B cell (primary cell): ENCODE measurements at regions not wholly inside any gene's neighbourhood (a gene's known extent, or its start where the extent isn't known, plus 50 kb on each side); places are given as distances from the start of the nearest gene placed in this dataset.

ENCODE experiments used
- ATAC-seq: fragments of 200-7000 bp; cut with Tn5 transposase; one replicate; pipeline ENCODE4 v1.10.0; 2021; ENCODE audit warnings: low read depth, mild to moderate bottlenecking, moderate number of reproducible peaks, moderate library complexity
- CTCF ChIA-PET: fragments of 350-600 bp; sonication (Branson Sonifier 250); formaldehyde crosslinking; loops from one replicate; lab custom pipeline; 2021; ENCODE audit warnings: antibody characterized with exemption, inconsistent platforms; lab: Charles Lee
- POLR2A ChIA-PET: fragments of 350-600 bp; sonication (Branson Sonifier 250); formaldehyde crosslinking; loops from one replicate; lab custom pipeline; 2021; ENCODE audit warnings: antibody characterized with exemption; lab: Charles Lee
- DNase-seq: peaks from one replicate; pipeline ENCODE4 v3.0.0; 2013
- H2AFZ ChIP-seq: 2 replicates; pipeline ENCODE4 v1.6.1; 2012; ENCODE audit warnings: mild to moderate bottlenecking, low read depth, low read length; ENCODE audit not compliant: insufficient read depth, poor library complexity, severe bottlenecking
- H3K27ac ChIP-seq, 2 donors: 1 replicate in 1 of 2; 2 replicates in 1 of 2; pipeline ENCODE4 v1.5.1; 2012 to 2013; ENCODE audit warnings: low read length in 2 of 2, mild to moderate bottlenecking in 2 of 2, moderate library complexity in 1 of 2
- H3K27me3 ChIP-seq, 4 experiments: fragments of 200-600 bp in 1 of 4; sonication (generic) in 1 of 4; replicated peaks in 1 of 4; 1 replicate in 2 of 4; 2 replicates in 2 of 4; pipeline versions ENCODE4 v1.6.1 to v1.7.0; 2013 to 2016; ENCODE audit warnings: low read length in 3 of 4, mild to moderate bottlenecking in 2 of 4, mixed read lengths in 1 of 4, moderate library complexity in 1 of 4; ENCODE audit not compliant: insufficient read depth in 4 of 4, control insufficient read depth in 3 of 4; ENCODE audit errors: control extremely low read depth in 1 of 4
- H3K36me3 ChIP-seq, 2 experiments: replicated peaks in 1 of 2; 1 replicate in 1 of 2; 2 replicates in 1 of 2; pipeline versions ENCODE4 v1.6.1 to v1.7.1; 2013; ENCODE audit warnings: low read length in 1 of 2; ENCODE audit not compliant: insufficient read depth in 2 of 2, control insufficient read depth in 1 of 2; ENCODE audit errors: control extremely low read depth in 1 of 2, extremely low read depth in 1 of 2
- H3K4me1 ChIP-seq, 2 donors: fragments of 200-600 bp in 1 of 2; sonication (generic) in 1 of 2; 1 replicate in 1 of 2; 2 replicates in 1 of 2; pipeline versions ENCODE4 v1.5.1 to v1.6.1; 2013 to 2017; ENCODE audit warnings: low read length in 2 of 2; ENCODE audit not compliant: control insufficient read depth in 2 of 2, insufficient read depth in 2 of 2
- H3K4me2 ChIP-seq: replicated peaks from 2 replicates; pipeline ENCODE3; 2012; ENCODE audit warnings: mild to moderate bottlenecking, low read depth, low read length; ENCODE audit not compliant: poor library complexity, severe bottlenecking
- H3K4me3 ChIP-seq, 5 experiments: fragments of 200-600 bp in 1 of 5; sonication (generic) in 1 of 5; 1 replicate in 3 of 5; 2 replicates in 2 of 5; pipeline versions ENCODE4 v1.5.1 to v1.7.0; 2011 to 2016; ENCODE audit warnings: low read length in 4 of 5, mild to moderate bottlenecking in 4 of 5, low read depth in 2 of 5, control low read depth in 1 of 5, moderate library complexity in 1 of 5; ENCODE audit not compliant: insufficient read depth in 1 of 5; ENCODE audit errors: control extremely low read depth in 1 of 5, extremely low read depth in 1 of 5
- H3K79me2 ChIP-seq: fragments of 200-600 bp; sonication (generic); one replicate; pipeline ENCODE4 v1.6.0; 2016; ENCODE audit warnings: low read length; ENCODE audit not compliant: control insufficient read depth, insufficient read depth
- H3K9ac ChIP-seq: fragments of 200-600 bp; sonication (generic); 2 replicates; pipeline ENCODE4 v1.6.1; 2017; ENCODE audit warnings: mild to moderate bottlenecking, low read length, moderate library complexity
- H3K9me3 ChIP-seq, 3 donors: one replicate each; pipeline versions ENCODE4 v1.6.1 to v1.7.1; 2013; ENCODE audit warnings: low read length in 2 of 3; ENCODE audit not compliant: control insufficient read depth in 2 of 3, insufficient read depth in 1 of 3; ENCODE audit errors: control extremely low read depth in 1 of 3
- H4K20me1 ChIP-seq: 2 replicates; pipeline ENCODE4 v1.6.0; 2012; ENCODE audit warnings: mild to moderate bottlenecking, low read length; ENCODE audit not compliant: insufficient read depth, control insufficient read depth, poor library complexity, severe bottlenecking
- H3K27ac Mint-ChIP-seq: one replicate; pipeline ENCODE4 v1.8.0; 2021; ENCODE audit warnings: mixed read lengths
- H3K27me3 Mint-ChIP-seq: one replicate; pipeline ENCODE4 v1.8.0; 2021; ENCODE audit warnings: mixed read lengths
- H3K4me1 Mint-ChIP-seq: one replicate; pipeline ENCODE4 v1.8.0; 2021; ENCODE audit warnings: mixed read lengths
- H3K4me3 Mint-ChIP-seq: one replicate; pipeline ENCODE4 v1.8.0; 2021; ENCODE audit warnings: mixed read lengths
- H3K9me3 Mint-ChIP-seq: one replicate; pipeline ENCODE4 v1.8.0; 2022; ENCODE audit warnings: mixed read lengths; ENCODE audit not compliant: insufficient read depth
- CTCF ChIP-seq: fragments of 200-600 bp; IDR thresholded peaks from one replicate; pipeline ENCODE4 v1.8.0; 2022; ENCODE audit warnings: antibody characterized with exemption, mild to moderate bottlenecking
- EZH2 ChIP-seq: IDR thresholded peaks from 2 replicates; pipeline ENCODE4 v1.6.1; 2012; ENCODE audit warnings: borderline replicate concordance, low read depth, mild to moderate bottlenecking, moderate library complexity, low read length; ENCODE audit not compliant: insufficient read depth, poor library complexity, severe bottlenecking
- WGBS: methylation state at CpG from one replicate; pipeline ENCODE4 v1.1.5; 2013; ENCODE audit warnings: missing lambda C conversion rate; ENCODE audit not compliant: insufficient coverage; 5-methylcytosine and 5-hydroxymethylcytosine counted together
- intact Hi-C: fragments of 100-400 bp; cut with micrococcal nuclease; formaldehyde crosslinking; loops from one replicate; pipeline ENCODE4 v1.10.0; 2022

GRCh38 chr3:144102421-144102820, 130.8 kb downstream of the DIPK2A start:
- ATAC-seq (no peak), DNase-seq (no peak)
- Mint-ChIP-seq H3K4me1 (no peaks in the 10 kb centered on the region), H3K27me3 (peaks cover 8% of the 10 kb centered on the region), H3K27ac (no peak overlapping the region), H3K9me3 (no peaks in the 10 kb centered on the region), H3K4me3 (no peak overlapping the region)
- H4K20me1 ChIP-seq: no peaks in the 10 kb centered on the region
- no peak overlapping the region for H2AFZ ChIP-seq
- no peak overlapping the region for H3K27ac ChIP-seq
- no peaks in the 10 kb centered on the region for H3K79me2 ChIP-seq
- no peak overlapping the region for H3K9ac ChIP-seq
- no peaks in the 10 kb centered on the region for H3K4me1 ChIP-seq
- H3K27me3 ChIP-seq: peaks cover 0 to 6% (median 0%) of the 10 kb centered on the region in 4 experiments
- POLR2A ChIA-PET: no interaction called here
- CTCF ChIA-PET: no interaction called here
- intact Hi-C loops: no loop called here
- H3K4me2 ChIP-seq: no peak overlapping the region
- TF ChIP-seq CTCF (no peak), EZH2 (no peak)
- peaks cover 0 to 18% (median 7%) of the 10 kb centered on the region in 3 donors for H3K9me3 ChIP-seq
- H3K36me3 ChIP-seq: no peaks in the 10 kb centered on the region
- H3K4me3 ChIP-seq: no peak overlapping the region
- no CpG with 5 or more reads among the region's 1 CpG for WGBS

GRCh38 chr3:144104186-144104585, 132.6 kb downstream of the DIPK2A start:
- DNase-seq: no peak
- H3K27ac Mint-ChIP-seq: no peak overlapping the region

More at GRCh38 chr3:144104186-144104585, 132.6 kb downstream of the DIPK2A start:
- WGBS: no CpG with 5 or more reads among the region's 3 CpGs
- Histone ChIP-seq H3K4me2 (no peak overlapping the region), H4K20me1 (no peaks in the 10 kb centered on the region), H3K4me1 (no peaks in the 10 kb centered on the region), H3K27ac (no peak overlapping the region), H3K79me2 (no peaks in the 10 kb centered on the region), H3K27me3 (peaks cover 0 to 6% (median 0%) of the 10 kb centered on the region in 4 experiments), H3K36me3 (no peaks in the 10 kb centered on the region), H2AFZ (no peak overlapping the region), H3K9me3 (peaks cover 0 to 11% (median 5%) of the 10 kb centered on the region in 3 donors), H3K9ac (no peak overlapping the region), H3K4me3 (no peak overlapping the region)
- ChIA-PET CTCF (no interaction called here), POLR2A (no interaction called here)
- Mint-ChIP-seq H3K9me3 (no peaks in the 10 kb centered on the region), H3K27me3 (peaks cover 8% of the 10 kb centered on the region), H3K4me1 (no peaks in the 10 kb centered on the region), H3K4me3 (no peak overlapping the region)
- no peak for ATAC-seq
- TF ChIP-seq CTCF: no peak
- TF ChIP-seq EZH2: no peak
- intact Hi-C loops: no loop called here
